ENCODE measurements at regions not wholly inside any gene's neighbourhood (a gene's known extent, or its start where the extent isn't known, plus 50 kb on each side); places are given as distances from the start of the nearest gene placed in this dataset.
"Not testable (repeated sequence)": the region's sequence is repeated elsewhere in the genome, so short reads cannot be mapped to it uniquely, and the experiment has no call there.

DNA sequence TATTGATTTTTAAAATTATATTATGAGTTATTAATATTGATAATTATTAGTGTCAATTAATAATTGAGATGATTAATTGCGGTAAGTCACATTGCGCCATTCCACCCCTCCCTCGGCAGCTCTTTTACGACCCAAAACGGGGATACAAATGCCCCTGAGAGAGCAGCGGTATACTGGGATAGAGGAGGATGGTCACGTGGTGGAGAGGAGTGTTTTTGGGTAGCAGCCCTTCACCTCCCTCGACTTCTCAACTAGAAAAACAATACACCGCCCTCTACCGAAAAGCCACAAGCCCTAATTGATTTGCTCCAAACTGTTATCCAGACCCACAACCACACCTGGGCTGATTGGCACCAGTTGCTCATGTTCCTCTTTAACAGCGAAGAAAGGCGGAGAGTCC lies 71.0 kb downstream of the DAPL1 start:
- H3K4me1 Mint-ChIP-seq; H3K4me3 Mint-ChIP-seq; DNase-seq; H3K36me3 Mint-ChIP-seq; H3K27ac Mint-ChIP-seq; CTCF ChIA-PET; H3K27me3 Mint-ChIP-seq; ATAC-seq; H3K9me3 Mint-ChIP-seq (ENCODE audit: low read depth): not testable (repeated sequence)

DNA sequence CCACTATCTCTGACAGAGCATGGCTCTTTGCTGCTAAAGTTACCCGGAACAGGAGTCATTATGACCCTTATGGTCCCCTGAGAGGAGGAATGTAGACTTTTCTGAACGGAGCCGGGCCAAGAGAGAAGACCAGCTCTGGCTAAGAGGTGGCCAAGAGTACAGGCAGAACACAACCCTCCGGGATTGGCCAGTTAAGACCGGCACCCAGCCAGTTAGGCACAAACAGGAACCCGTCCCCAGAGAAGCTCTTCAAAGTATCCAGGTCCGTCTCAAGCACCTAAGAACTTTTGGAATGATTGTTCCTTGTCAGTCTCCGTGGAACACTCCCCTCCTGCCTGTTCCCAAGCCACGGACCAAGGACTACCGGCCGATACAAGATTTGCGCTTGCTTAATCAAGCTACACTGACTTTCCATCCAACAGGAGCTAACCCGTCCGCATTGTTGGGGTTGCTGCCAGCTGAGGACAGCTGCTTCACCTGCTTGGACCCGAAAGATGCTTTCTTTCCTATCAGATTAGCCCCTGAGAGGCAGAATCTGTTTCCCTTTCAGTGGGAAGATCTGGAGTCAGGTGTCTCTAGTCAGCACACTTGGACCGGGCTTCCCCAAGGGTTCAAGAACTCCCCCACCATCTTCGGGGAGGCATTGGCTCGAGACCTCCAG lies 72.5 kb downstream of the DAPL1 start:
- H3K36me3 Mint-ChIP-seq; H3K4me3 Mint-ChIP-seq; H3K4me1 Mint-ChIP-seq; H3K27ac Mint-ChIP-seq; H3K9me3 Mint-ChIP-seq (ENCODE audit: low read depth); H3K27me3 Mint-ChIP-seq; ATAC-seq; DNase-seq: not testable (repeated sequence)
- CTCF ChIA-PET: interaction anchor here (0.6 kb wide), 1 partner anchor 45 kb away, joined by 3 read pairs; no protein-coding TSS in a partner anchor

GRCh38 chr2:158868386-158868785 lies 73.3 kb downstream of the DAPL1 start:
- H3K9me3 Mint-ChIP-seq (ENCODE audit: low read depth); DNase-seq; H3K27me3 Mint-ChIP-seq; H3K4me1 Mint-ChIP-seq; CTCF ChIA-PET; H3K36me3 Mint-ChIP-seq; ATAC-seq; H3K4me3 Mint-ChIP-seq; H3K27ac Mint-ChIP-seq: not testable (repeated sequence)

DNA sequence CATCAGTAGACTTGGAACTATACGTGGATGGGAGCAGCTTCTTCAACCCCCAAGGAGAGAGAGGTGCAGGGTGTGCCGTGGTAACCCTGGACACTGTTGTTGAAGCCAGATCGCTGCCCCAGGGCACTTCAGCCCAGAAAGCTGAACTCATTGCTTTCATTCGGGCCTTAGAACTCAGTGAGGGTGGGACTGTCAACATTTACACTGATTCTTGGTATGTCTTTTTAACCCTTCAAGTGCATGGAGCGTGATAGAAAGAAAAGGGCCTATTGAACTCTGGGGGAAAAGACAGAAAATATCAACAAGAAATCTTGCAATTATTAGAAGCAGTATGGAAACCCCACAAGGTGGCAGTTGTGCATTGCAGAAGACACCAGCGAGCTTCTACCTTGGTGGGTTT lies 74.0 kb downstream of the DAPL1 start:
- H3K4me1 Mint-ChIP-seq; H3K9me3 Mint-ChIP-seq (ENCODE audit: low read depth); H3K36me3 Mint-ChIP-seq; DNase-seq; H3K27ac Mint-ChIP-seq; ATAC-seq; H3K27me3 Mint-ChIP-seq; CTCF ChIA-PET; H3K4me3 Mint-ChIP-seq: not testable (repeated sequence)

DNA sequence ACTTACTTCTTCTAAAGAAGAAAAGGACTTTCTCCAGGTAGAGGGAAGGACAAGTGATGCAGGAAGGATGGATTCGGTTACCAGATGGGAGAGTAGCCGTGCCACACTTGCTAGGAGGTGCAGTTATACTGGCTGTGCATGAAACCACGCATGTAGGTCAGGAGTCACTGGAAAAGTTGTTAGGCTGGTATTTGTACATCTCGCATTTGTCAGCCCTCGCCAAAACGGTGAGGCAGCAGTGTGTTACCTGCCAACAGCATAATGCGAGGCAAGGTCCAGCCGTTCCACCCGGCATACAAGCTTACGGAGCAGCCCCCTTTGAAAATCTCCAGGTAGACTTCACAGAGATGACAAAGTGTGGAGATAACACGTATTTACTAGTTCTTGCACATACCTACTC lies 74.5 kb downstream of the DAPL1 start:
- H3K4me3 Mint-ChIP-seq; H3K27me3 Mint-ChIP-seq; ATAC-seq; CTCF ChIA-PET; H3K9me3 Mint-ChIP-seq (ENCODE audit: low read depth); H3K36me3 Mint-ChIP-seq; H3K4me1 Mint-ChIP-seq; DNase-seq; H3K27ac Mint-ChIP-seq: not testable (repeated sequence)

DNA sequence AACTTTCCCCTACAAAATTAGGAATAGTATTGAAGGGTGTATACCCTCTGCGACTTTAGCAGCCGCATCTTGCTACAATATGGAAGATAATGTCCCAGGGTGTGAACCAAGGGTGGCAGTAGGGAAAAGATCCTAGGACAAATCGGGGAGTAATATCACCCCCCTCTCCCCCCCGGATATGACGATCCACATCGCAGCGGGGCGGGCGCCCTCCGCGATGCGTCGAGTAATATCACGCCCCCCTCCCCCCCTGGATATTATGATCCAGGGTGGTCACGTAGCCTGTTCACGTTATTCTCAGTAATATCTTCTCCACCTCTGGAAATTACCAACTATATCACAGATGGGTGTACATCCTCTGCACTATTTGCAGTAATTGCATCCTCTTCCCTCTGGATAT lies 82.9 kb downstream of the DAPL1 start:
- CTCF ChIA-PET: no interaction called here
- ATAC-seq (no peak), DNase-seq (no peak)
- Mint-ChIP-seq H3K9me3 (ENCODE audit: low read depth) (no peaks in the 10 kb centered on the region), H3K4me3 (no peak overlapping the region), H3K4me1 (no peaks in the 10 kb centered on the region), H3K36me3 (no peaks in the 10 kb centered on the region), H3K27me3 (no peaks in the 10 kb centered on the region), H3K27ac (no peak overlapping the region)

DNA sequence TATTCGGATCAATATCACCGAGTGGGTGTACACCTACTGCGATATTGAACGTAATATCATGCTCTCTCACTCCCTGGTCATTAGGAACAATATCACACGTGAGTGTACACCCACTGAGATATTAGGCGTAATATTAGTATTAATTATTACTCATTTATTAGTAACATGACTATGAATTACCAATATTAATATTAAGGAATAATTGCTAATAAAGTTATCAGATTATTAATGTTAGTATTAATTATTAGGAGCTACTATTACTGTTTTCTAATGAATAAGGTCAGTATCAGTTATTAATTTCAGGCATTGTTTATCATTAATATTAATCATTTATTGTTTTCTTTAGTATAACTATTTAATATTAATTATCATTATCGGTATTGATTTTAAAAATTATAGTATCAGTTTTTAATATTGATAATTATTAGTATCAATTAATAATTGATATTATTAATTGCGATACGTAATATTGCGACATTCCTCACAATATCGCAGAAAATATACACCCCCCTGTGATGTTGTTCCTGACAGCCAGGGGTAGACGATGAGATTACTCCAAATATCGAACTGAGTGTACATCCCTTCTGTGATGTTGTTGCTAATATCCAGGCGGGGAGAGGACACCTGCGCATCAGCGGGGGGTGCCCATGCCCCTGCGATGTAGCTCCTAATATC lies 84.2 kb downstream of the DAPL1 start:
- CTCF ChIA-PET: no interaction called here
- no peaks in the 10 kb centered on the region for H3K4me1 Mint-ChIP-seq
- H3K27ac Mint-ChIP-seq: no peak overlapping the region
- H3K36me3 Mint-ChIP-seq: no peaks in the 10 kb centered on the region
- H3K4me3 Mint-ChIP-seq: no peak overlapping the region
- H3K27me3 Mint-ChIP-seq: no peaks in the 10 kb centered on the region
- DNase-seq (no peak), ATAC-seq (no peak)
- no peaks in the 10 kb centered on the region for H3K9me3 Mint-ChIP-seq (ENCODE audit: low read depth)

DNA sequence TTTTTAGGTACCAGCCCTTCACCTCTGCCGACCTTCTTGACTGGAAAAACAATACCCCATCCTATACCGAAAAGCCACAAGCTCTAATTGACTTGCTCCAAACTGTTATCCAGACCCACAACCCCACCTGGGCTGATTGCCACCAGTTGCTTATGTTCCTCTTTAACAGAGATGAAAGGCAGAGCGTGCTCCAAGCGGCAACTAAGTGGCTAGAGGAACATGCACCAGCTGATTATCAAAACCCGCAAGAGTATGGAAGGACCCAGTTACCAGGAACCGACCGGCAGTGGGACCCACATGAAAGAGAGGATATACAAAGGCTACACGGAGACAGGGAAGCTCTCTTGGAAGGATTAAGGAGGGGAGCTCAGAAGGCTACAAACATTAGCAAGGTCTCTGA lies 86.1 kb upstream of the TANC1 start:
- CTCF ChIA-PET: no interaction called here
- Mint-ChIP-seq H3K4me1 (no peaks in the 10 kb centered on the region), H3K27me3 (no peaks in the 10 kb centered on the region), H3K4me3 (no peak overlapping the region), H3K36me3 (no peaks in the 10 kb centered on the region), H3K27ac (no peak overlapping the region), H3K9me3 (ENCODE audit: low read depth) (no peaks in the 10 kb centered on the region)
- ATAC-seq (no peak), DNase-seq (no peak)

DNA sequence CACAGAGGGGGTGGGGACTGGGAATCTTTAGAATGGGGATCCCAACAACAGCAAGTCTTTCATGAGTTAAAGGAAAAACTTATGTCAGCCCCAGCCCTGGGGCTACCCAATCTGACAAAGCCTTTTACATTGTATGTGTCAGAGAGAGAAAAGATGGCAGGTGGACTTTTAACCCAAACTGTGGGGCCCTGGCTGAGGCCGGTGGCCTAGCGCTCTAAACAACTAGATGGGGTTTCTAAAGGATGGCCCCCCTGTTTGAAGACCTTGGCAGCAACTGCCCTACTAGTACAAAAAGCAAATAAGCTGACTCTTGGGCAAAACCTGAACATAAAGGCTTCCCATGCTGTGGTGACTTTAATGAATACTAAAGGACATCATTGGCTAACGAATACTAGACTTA lies 83.9 kb upstream of the TANC1 start:
- H3K9me3 Mint-ChIP-seq (ENCODE audit: low read depth); H3K36me3 Mint-ChIP-seq; DNase-seq; H3K27me3 Mint-ChIP-seq; H3K4me1 Mint-ChIP-seq; H3K27ac Mint-ChIP-seq; CTCF ChIA-PET; ATAC-seq; H3K4me3 Mint-ChIP-seq: not testable (repeated sequence)

DNA sequence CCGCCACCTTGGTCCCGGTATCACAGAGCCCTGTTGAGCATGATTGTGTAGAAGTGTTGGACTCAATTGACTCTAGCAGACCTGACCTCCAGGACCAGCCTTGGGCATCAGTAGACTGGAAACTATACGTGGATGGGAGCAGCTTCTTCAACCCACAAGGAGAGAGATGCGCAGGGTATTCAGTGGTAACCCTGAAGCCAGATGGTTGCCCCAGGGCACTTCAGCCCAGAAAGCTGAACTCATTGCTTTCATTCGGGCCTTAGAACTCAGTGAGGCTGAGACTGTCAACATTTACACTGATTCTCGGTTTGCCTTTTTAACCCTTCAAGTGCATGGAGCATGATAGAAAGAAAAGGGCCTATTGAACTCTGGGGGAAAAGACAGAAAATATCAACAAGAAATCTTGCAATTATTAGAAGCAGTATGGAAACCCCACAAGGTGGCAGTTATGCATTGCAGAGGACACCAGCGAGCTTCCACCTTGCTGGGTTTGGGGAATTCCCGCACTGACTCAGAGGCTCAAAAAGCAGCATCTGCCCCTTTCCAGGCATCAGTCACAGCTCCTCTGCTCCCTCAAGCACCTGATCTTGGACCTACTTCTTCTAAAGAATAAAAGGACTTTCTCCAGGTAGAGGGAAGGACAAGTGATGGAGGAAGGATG lies 83.3 kb upstream of the TANC1 start:
- H3K27ac Mint-ChIP-seq; H3K27me3 Mint-ChIP-seq; CTCF ChIA-PET; ATAC-seq; DNase-seq; H3K4me3 Mint-ChIP-seq; H3K36me3 Mint-ChIP-seq; H3K4me1 Mint-ChIP-seq; H3K9me3 Mint-ChIP-seq (ENCODE audit: low read depth): not testable (repeated sequence)

- CTCF ChIA-PET; H3K36me3 Mint-ChIP-seq; H3K27me3 Mint-ChIP-seq; H3K9me3 Mint-ChIP-seq (ENCODE audit: low read depth); ATAC-seq; H3K4me1 Mint-ChIP-seq; DNase-seq; H3K4me3 Mint-ChIP-seq; H3K27ac Mint-ChIP-seq: not testable (repeated sequence)
These were observed 82.8 kb upstream of the TANC1 start for GRCh38 chr2:158885679-158886050.

GRCh38 chr2:158889135-158889853 lies 79.1 kb upstream of the TANC1 start:
- Mint-ChIP-seq H3K36me3 (no peaks in the 10 kb centered on the region), H3K4me1 (peaks cover 1% of the 10 kb centered on the region), H3K9me3 (ENCODE audit: low read depth) (no peaks in the 10 kb centered on the region), H3K4me3 (no peak overlapping the region), H3K27me3 (peaks cover 2% of the 10 kb centered on the region), H3K27ac (no peak overlapping the region)
- CTCF ChIA-PET: no interaction called here
- DNase-seq (no peak), ATAC-seq (no peak)

- CTCF ChIA-PET: interaction anchor here (1.3 kb wide), 1 partner anchor 10 kb away, joined by 4 read pairs; no protein-coding TSS in a partner anchor
These were observed 78.0 kb upstream of the TANC1 start for GRCh38 chr2:158890296-158890905.

More at GRCh38 chr2:158890296-158890905, 78.0 kb upstream of the TANC1 start:
- Mint-ChIP-seq H3K27me3 (peaks cover 2% of the 10 kb centered on the region), H3K36me3 (no peaks in the 10 kb centered on the region), H3K4me3 (no peak overlapping the region), H3K27ac (no peak overlapping the region), H3K4me1 (peaks cover 1% of the 10 kb centered on the region), H3K9me3 (ENCODE audit: low read depth) (no peaks in the 10 kb centered on the region)
- DNase-seq (no peak), ATAC-seq (no peak)

Measured in activated CD8-positive, alpha-beta memory T cell treated with anti-CD3 and anti-CD28 coated beads, Interleukin-2, amount 10 ng/mL, durations not matched to agents 7 days and 5 days (primary cell).